Testis (tissue), 2 donors: ENCODE measurements at regions not wholly inside any gene's neighbourhood (a gene's known extent, or its start where the extent isn't known, plus 50 kb on each side); places are given as distances from the start of the nearest gene placed in this dataset.
A peak's percentile ranks its signal among the peaks of the same experiment; 100 is the strongest.

Source experiments
- DNase-seq: peaks from one replicate; pipeline ENCODE4 v3.0.0-alpha.2; 2019
- H3K27ac ChIP-seq, 2 donors: fragments of 200-600 bp; sonication (generic); one replicate each; pipeline ENCODE4 v1.5.1; 2019
- H3K27me3 ChIP-seq: fragments of 200-600 bp; sonication (generic); one replicate; pipeline ENCODE4 v1.5.1; 2019
- H3K36me3 ChIP-seq: fragments of 200-600 bp; sonication (generic); one replicate; pipeline ENCODE4 v1.5.1; 2017; ENCODE audit warnings: low read depth; ENCODE audit errors: missing control alignments
- H3K4me1 ChIP-seq: fragments of 200-600 bp; sonication (generic); one replicate; pipeline ENCODE4 v1.5.1; 2019
- H3K4me3 ChIP-seq, 2 donors: fragments of 200-600 bp; sonication (generic); one replicate each; pipeline ENCODE4 v1.5.1; 2017 to 2019
- H3K9me3 ChIP-seq: fragments of 200-600 bp; sonication (generic); one replicate; pipeline ENCODE4 v1.5.1; 2017
- CTCF ChIP-seq, 3 experiments: fragments of 450-650 bp in 2 of 3; fragments of 200-600 bp in 1 of 3; sonication (generic) in 1 of 3; IDR thresholded peaks; one replicate each; pipeline ENCODE4 v1.5.1; 2016 to 2019; ENCODE audit warnings: antibody characterized with exemption in 3 of 3, mild to moderate bottlenecking in 2 of 3, moderate library complexity in 1 of 3
- POLR2A ChIP-seq: fragments of 450-650 bp; IDR thresholded peaks from one replicate; pipeline ENCODE4 v1.6.1; 2017; ENCODE audit warnings: antibody characterized with exemption, mild to moderate bottlenecking, moderate library complexity
- WGBS, 2 donors: methylation state at CpG; one replicate each; pipeline ENCODE4 v1.1.5; 2018; 5-methylcytosine and 5-hydroxymethylcytosine counted together
- intact Hi-C: fragments of 100-400 bp; cut with DNase I; formaldehyde crosslinking; loops from one replicate; pipeline ENCODE4 v1.15.1; 2023; ENCODE audit warnings: low total_unique reads

- H3K36me3 ChIP-seq = no peaks in the 10 kb centered on the region
- no peak for TF ChIP-seq POLR2A
- TF ChIP-seq CTCF (IDR thresholded peaks at IDR 0.05) = no peak
- H3K4me3 ChIP-seq = no peak overlapping the region
- no peaks in the 10 kb centered on the region for H3K9me3 ChIP-seq
- no peaks in the 10 kb centered on the region for H3K27me3 ChIP-seq
- H3K4me1 ChIP-seq = peaks cover 4% of the 10 kb centered on the region
- intact Hi-C loops = no loop called here
- 68 to 71% methylated on average over 19 of the region's 19 CpGs for WGBS, 2 donors
- DNase-seq = peak; percentile 55
- no peak overlapping the region for H3K27ac ChIP-seq
These were observed 107.1 kb upstream of the FAM20C start for GRCh38 chr7:85074-85882.

GRCh38 chr7:85883-86515, 106.4 kb upstream of the FAM20C start:
- H3K36me3 ChIP-seq = no peaks in the 10 kb centered on the region
- no peak overlapping the region for H3K4me3 ChIP-seq
- peaks cover 5% of the 10 kb centered on the region for H3K4me1 ChIP-seq
- DNase-seq = no peak
- no peaks in the 10 kb centered on the region for H3K9me3 ChIP-seq
- no peaks in the 10 kb centered on the region for H3K27me3 ChIP-seq
- intact Hi-C loops = no loop called here
- no peak overlapping the region for H3K27ac ChIP-seq
- TF ChIP-seq POLR2A = no peak
- no peak for TF ChIP-seq CTCF (IDR thresholded peaks at IDR 0.05)
- WGBS, 2 donors = 95% methylated on average over 9 to 11 of the region's 11 CpGs

- TF ChIP-seq POLR2A (no peak), CTCF (IDR thresholded peaks at IDR 0.05) (no peak)
- no peak overlapping the region for H3K27ac ChIP-seq
- H3K9me3 ChIP-seq = no peaks in the 10 kb centered on the region
- no peak for DNase-seq
- intact Hi-C loops = no loop called here
- no peaks in the 10 kb centered on the region for H3K27me3 ChIP-seq
- WGBS, 2 donors = 86 to 90% methylated on average over 7 of the region's 7 CpGs
- H3K36me3 ChIP-seq = no peaks in the 10 kb centered on the region
- H3K4me1 ChIP-seq = peaks cover 5% of the 10 kb centered on the region
- no peak overlapping the region for H3K4me3 ChIP-seq
These were observed 105.7 kb upstream of the FAM20C start for GRCh38 chr7:86629-87028.

- no peaks in the 10 kb centered on the region for H3K9me3 ChIP-seq
- no peaks in the 10 kb centered on the region for H3K36me3 ChIP-seq
- peaks cover 5% of the 10 kb centered on the region for H3K4me1 ChIP-seq
- no peaks in the 10 kb centered on the region for H3K27me3 ChIP-seq
- no peak for TF ChIP-seq POLR2A
- TF ChIP-seq CTCF (IDR thresholded peaks at IDR 0.05) = no peak
- WGBS, 2 donors = 64 to 73% methylated on average over 5 of the region's 5 CpGs
- no peak for DNase-seq
- intact Hi-C loops = no loop called here
- H3K27ac ChIP-seq = no peak overlapping the region
- no peak overlapping the region for H3K4me3 ChIP-seq
These were observed 105.3 kb upstream of the FAM20C start for GRCh38 chr7:87047-87446.
